Spleen (tissue), 11 donors: ENCODE measurements at regions not wholly inside any gene's neighbourhood (a gene's known extent, or its start where the extent isn't known, plus 50 kb on each side); places are given as distances from the start of the nearest gene placed in this dataset.

Experiments used
- DNase-seq: peaks from one replicate; pipeline ENCODE4 v3.0.0-alpha.2; 2020
- H3K27ac ChIP-seq, 8 donors: fragments of 200-600 bp; sonication (generic) in 7 of 8; 1 replicate in 4 of 8; 2 replicates in 4 of 8; pipeline versions ENCODE4 v1.5.0 to v1.8.0; 2016 to 2021; ENCODE audit warnings: inconsistent platforms in 4 of 8, mild to moderate bottlenecking in 4 of 8, moderate library complexity in 1 of 8
- H3K27me3 ChIP-seq, 7 donors: fragments of 200-600 bp; sonication (generic) in 6 of 7; replicated peaks in 1 of 7; 1 replicate in 4 of 7; 2 replicates in 3 of 7; pipeline versions ENCODE4 v1.5.0 to v1.8.0; 2016 to 2021; ENCODE audit warnings: inconsistent platforms in 3 of 7, mild to moderate bottlenecking in 1 of 7
- H3K36me3 ChIP-seq, 6 donors: fragments of 200-600 bp; sonication (generic) in 5 of 6; 1 replicate in 4 of 6; 2 replicates in 2 of 6; pipeline versions ENCODE4 v1.5.0 to v1.8.0; 2016 to 2021; ENCODE audit warnings: inconsistent platforms in 2 of 6
- H3K4me1 ChIP-seq, 6 donors: fragments of 200-600 bp; sonication (generic) in 5 of 6; 1 replicate in 3 of 6; 2 replicates in 3 of 6; pipeline versions ENCODE4 v1.5.0 to v1.8.0; 2016 to 2021; ENCODE audit warnings: inconsistent platforms in 3 of 6
- H3K4me3 ChIP-seq, 8 donors: fragments of 200-600 bp; sonication (generic) in 7 of 8; 1 replicate in 4 of 8; 2 replicates in 4 of 8; pipeline versions ENCODE4 v1.5.0 to v1.8.0; 2016 to 2021; ENCODE audit warnings: inconsistent platforms in 4 of 8, mild to moderate bottlenecking in 4 of 8, moderate library complexity in 2 of 8
- H3K9me3 ChIP-seq, 8 donors: fragments of 200-600 bp; sonication (generic) in 7 of 8; 1 replicate in 4 of 8; 2 replicates in 4 of 8; pipeline versions ENCODE4 v1.5.0 to v1.8.0; 2016 to 2021; ENCODE audit warnings: inconsistent platforms in 4 of 8
- POLR2A ChIP-seq, 3 donors: fragments of 450-650 bp; IDR thresholded peaks; one replicate each; pipeline ENCODE4 v1.5.1; 2017; ENCODE audit warnings: antibody characterized with exemption in 3 of 3, mild to moderate bottlenecking in 1 of 3
- POLR2AphosphoS5 ChIP-seq, 3 donors: sonication (generic); formaldehyde crosslinking; IDR thresholded peaks; one replicate each; pipeline ENCODE4 v1.5.1; 2017; ENCODE audit warnings: antibody characterized with exemption in 3 of 3
- WGBS, 5 donors: extraction: QIAGEN DNeasy Blood & Tissue Kit in 3 of 5; methylation state at CpG; one replicate each; pipeline versions ENCODE4 v1.1.5 to v1.1.7; 2013 to 2018; 5-methylcytosine and 5-hydroxymethylcytosine counted together
- intact Hi-C: fragments of 100-400 bp; cut with DNase I; formaldehyde crosslinking; loops from one replicate; pipeline ENCODE4 v1.15.0; 2023; ENCODE audit warnings: low total_unique reads
- TF ChIP-seq, protein P1 (sequence below), 11 experiments: fragments of 200-600 bp in 7 of 11; fragments of 450-650 bp in 4 of 11; sonication (generic) in 4 of 11; IDR thresholded peaks in 8 of 11; conservative IDR thresholded peaks in 3 of 11; 1 replicate in 7 of 11; 2 replicates in 4 of 11; pipeline versions ENCODE4 v1.4.0 to v1.8.0; 2016 to 2021; ENCODE audit warnings: antibody characterized with exemption in 11 of 11, inconsistent platforms in 4 of 11, mild to moderate bottlenecking in 1 of 11
- donor health status: healthy with polysubstance abuse.
- donor health status: DM: no; HTN: no; CAD: no; lungs with moderate emphysema.
- donor health status: DM: no; HTN: no; CAD: no.
- donor health status: Bipolar disorder and iron deficiency.
- donor health status: healthy.
- donor health status: DM: no; HTN: no; CAD: no.
- donor health status: DM: yes; HTN: yes; CAD: no.

DNA sequence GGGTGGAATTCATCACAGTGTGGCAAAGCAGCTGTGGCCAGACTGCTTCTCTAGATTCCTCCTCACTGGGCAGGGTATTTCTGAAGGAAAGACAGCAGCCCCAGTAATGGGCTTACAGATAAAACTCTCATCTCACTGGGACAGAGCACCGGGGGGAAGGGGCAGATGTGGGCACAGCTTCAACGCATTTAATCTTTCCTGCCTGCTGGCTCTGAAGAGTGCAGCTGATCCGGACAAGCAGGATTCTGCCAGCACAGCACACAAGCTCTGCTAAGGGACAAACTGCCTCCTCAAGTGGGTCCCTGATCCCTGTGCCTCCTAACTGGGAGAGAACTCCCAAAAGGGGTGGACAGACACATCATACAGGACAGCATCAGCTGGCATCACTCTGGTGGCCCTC is 779.9 kb upstream of the CNTNAP5 start:
- peaks cover 0 to 42% (median 20%) of the 10 kb centered on the region in 8 donors for H3K9me3 ChIP-seq
- H3K4me3 ChIP-seq: no peak overlapping the region
- TF ChIP-seq POLR2A (IDR thresholded peaks at IDR 0.05) (no peak), POLR2AphosphoS5 (IDR thresholded peaks at IDR 0.05) (no peak)
- TF ChIP-seq, protein P1, sequence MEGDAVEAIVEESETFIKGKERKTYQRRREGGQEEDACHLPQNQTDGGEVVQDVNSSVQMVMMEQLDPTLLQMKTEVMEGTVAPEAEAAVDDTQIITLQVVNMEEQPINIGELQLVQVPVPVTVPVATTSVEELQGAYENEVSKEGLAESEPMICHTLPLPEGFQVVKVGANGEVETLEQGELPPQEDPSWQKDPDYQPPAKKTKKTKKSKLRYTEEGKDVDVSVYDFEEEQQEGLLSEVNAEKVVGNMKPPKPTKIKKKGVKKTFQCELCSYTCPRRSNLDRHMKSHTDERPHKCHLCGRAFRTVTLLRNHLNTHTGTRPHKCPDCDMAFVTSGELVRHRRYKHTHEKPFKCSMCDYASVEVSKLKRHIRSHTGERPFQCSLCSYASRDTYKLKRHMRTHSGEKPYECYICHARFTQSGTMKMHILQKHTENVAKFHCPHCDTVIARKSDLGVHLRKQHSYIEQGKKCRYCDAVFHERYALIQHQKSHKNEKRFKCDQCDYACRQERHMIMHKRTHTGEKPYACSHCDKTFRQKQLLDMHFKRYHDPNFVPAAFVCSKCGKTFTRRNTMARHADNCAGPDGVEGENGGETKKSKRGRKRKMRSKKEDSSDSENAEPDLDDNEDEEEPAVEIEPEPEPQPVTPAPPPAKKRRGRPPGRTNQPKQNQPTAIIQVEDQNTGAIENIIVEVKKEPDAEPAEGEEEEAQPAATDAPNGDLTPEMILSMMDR (IDR thresholded peaks at IDR 0.05 in 8 of 11, conservative IDR thresholded peaks at IDR 0.05 in 3 of 11): no peak
- no peak overlapping the region for H3K27ac ChIP-seq
- intact Hi-C loops: no loop called here
- H3K27me3 ChIP-seq: no peaks in the 10 kb centered on the region
- no peaks in the 10 kb centered on the region for H3K4me1 ChIP-seq
- H3K36me3 ChIP-seq: no peaks in the 10 kb centered on the region
- DNase-seq: no peak
- WGBS, 5 donors: 85 to 100% (median 93%) methylated on average over 2 to 3 of the region's 3 CpGs

DNA sequence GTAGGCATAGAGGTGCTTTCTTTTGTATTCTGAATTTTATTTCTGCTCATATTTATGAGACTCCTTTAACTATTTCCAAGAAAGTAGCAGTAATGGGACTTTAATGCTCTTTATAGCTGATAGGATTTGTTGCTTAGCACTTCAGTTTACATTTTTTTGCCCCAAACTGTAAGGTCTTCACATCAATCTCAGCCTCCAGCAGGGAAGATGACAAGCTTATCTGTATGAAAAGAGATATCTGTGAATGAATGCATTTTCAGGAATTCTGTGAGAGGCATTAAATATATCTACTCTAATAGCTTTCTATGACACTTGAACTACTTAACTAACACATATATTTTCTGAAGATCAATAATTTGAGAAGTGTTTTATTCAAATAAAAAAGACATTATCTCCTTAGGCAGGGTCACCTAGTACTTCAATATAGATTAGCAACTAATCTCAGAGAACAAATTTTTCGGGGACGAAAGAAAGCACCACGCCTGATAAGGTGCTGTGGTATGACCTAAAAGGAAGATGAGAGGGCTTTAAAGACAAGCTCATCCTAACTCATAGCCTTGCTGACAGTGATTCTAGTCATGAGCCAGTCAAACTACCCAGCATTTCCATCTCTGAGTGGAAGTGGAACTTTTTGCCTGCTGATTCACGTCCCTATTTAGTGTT is 766.1 kb upstream of the CNTNAP5 start:
- no peaks in the 10 kb centered on the region for H3K4me1 ChIP-seq
- WGBS, 5 donors: 78 to 89% (median 82%) methylated on average over 4 of the region's 4 CpGs
- no peaks in the 10 kb centered on the region for H3K36me3 ChIP-seq
- intact Hi-C loops: no loop called here
- no peak overlapping the region for H3K27ac ChIP-seq
- no peak for DNase-seq
- no peaks in the 10 kb centered on the region for H3K27me3 ChIP-seq
- TF ChIP-seq POLR2AphosphoS5 (IDR thresholded peaks at IDR 0.05) (no peak), POLR2A (IDR thresholded peaks at IDR 0.05) (no peak)
- TF ChIP-seq, protein P1 (IDR thresholded peaks at IDR 0.05 in 8 of 11, conservative IDR thresholded peaks at IDR 0.05 in 3 of 11): no peak
- H3K4me3 ChIP-seq: no peak overlapping the region
- H3K9me3 ChIP-seq: peaks cover 0 to 23% (median 6%) of the 10 kb centered on the region in 8 donors

DNA sequence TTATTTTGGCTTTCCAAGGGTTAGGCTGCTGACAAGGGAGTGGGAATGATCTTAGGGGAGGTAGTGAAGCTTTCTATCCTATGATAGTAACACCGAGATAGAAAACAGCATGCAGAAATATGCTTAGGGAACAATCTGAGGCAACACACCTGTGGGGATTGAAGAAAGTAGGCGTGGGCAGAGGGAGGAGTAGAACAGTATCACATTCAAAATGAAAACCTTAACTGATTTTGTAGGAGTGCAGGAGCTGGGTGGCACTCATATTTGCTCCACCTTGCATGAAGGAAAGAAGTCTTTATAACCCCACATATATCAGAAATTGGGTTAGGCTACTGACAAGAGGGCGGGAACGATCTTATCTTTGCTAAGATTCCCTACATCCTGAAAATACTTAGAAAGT is 762.2 kb upstream of the CNTNAP5 start:
- H3K4me1 ChIP-seq: no peaks in the 10 kb centered on the region
- H3K27ac ChIP-seq: no peak overlapping the region
- no peaks in the 10 kb centered on the region for H3K36me3 ChIP-seq
- no peak overlapping the region for H3K4me3 ChIP-seq
- intact Hi-C loops: no loop called here
- peaks cover 0 to 23% (median 5%) of the 10 kb centered on the region in 8 donors for H3K9me3 ChIP-seq
- H3K27me3 ChIP-seq: no peaks in the 10 kb centered on the region
- DNase-seq: no peak
- WGBS, 5 donors: 76 to 88% (median 84%) methylated on average over 4 of the region's 4 CpGs
- TF ChIP-seq POLR2AphosphoS5 (IDR thresholded peaks at IDR 0.05): no peak
- TF ChIP-seq, protein P1 (IDR thresholded peaks at IDR 0.05 in 8 of 11, conservative IDR thresholded peaks at IDR 0.05 in 3 of 11): no peak
- TF ChIP-seq POLR2A (IDR thresholded peaks at IDR 0.05): no peak

DNA sequence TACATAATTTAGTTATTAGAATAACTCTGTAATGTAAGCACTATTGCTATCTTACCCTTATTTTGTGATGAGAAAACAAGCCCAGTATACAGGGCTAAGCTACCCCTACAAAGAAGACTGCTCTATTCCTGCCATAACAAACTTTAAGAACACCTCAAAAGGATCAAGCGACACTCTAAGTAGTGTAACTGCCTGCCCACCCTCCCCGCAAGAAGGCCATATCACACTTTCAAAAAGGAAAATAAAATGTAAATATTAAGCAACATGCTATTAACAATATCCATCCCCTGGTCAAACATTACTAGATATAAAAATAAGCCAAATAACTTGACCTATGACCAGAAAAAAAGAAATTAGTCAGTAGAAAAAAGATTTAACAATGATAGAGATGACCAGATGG is 741.7 kb upstream of the CNTNAP5 start:
- TF ChIP-seq POLR2A (IDR thresholded peaks at IDR 0.05) (no peak), POLR2AphosphoS5 (IDR thresholded peaks at IDR 0.05) (no peak)
- TF ChIP-seq, protein P1 (IDR thresholded peaks at IDR 0.05 in 8 of 11, conservative IDR thresholded peaks at IDR 0.05 in 3 of 11): no peak
- no peaks in the 10 kb centered on the region for H3K4me1 ChIP-seq
- H3K27ac ChIP-seq: no peak overlapping the region
- H3K27me3 ChIP-seq: no peaks in the 10 kb centered on the region
- no peak overlapping the region for H3K4me3 ChIP-seq
- 82 to 99% (median 95%) methylated on average over 2 of the region's 2 CpGs for WGBS, 5 donors
- H3K36me3 ChIP-seq: no peaks in the 10 kb centered on the region
- DNase-seq: no peak
- intact Hi-C loops: no loop called here
- H3K9me3 ChIP-seq: peaks cover 0 to 19% (median 5%) of the 10 kb centered on the region in 8 donors
